ENCODE measurements at regions not wholly inside any gene's neighbourhood (a gene's known extent, or its start where the extent isn't known, plus 50 kb on each side); places are given as distances from the start of the nearest gene placed in this dataset.

GRCh38 chr14:55976219-55976618, 142.0 kb upstream of the PELI2 start:
- no peaks in the 10 kb centered on the region for H3K4me1 ChIP-seq (ENCODE audit: insufficient read depth, poor library complexity, severe bottlenecking)
- H3K4me3 ChIP-seq (ENCODE audit: severe bottlenecking), result no peak overlapping the region
- no peak overlapping the region for H3K27ac ChIP-seq (ENCODE audit: poor library complexity, severe bottlenecking)
- no peak for TF ChIP-seq CTCF (IDR thresholded peaks at IDR 0.05; ENCODE audit: poor library complexity, severe bottlenecking)
- H3K36me3 ChIP-seq (ENCODE audit: low read depth), result no peaks in the 10 kb centered on the region
- no peak for DNase-seq (ENCODE audit: low spot score)
- no peaks in the 10 kb centered on the region for H3K27me3 ChIP-seq (ENCODE audit: insufficient read depth, poor library complexity, severe bottlenecking)
- no peaks in the 10 kb centered on the region for H3K9me3 ChIP-seq (ENCODE audit: severe bottlenecking)
- no peak; the same call in 2 of the 3 replicates for ATAC-seq (ENCODE audit: low read depth)

GRCh38 chr14:55976655-55977054, 141.6 kb upstream of the PELI2 start:
- DNase-seq (ENCODE audit: low spot score) (no peak), ATAC-seq (ENCODE audit: low read depth) (no peak)
- Histone ChIP-seq H3K36me3 (ENCODE audit: low read depth) (no peaks in the 10 kb centered on the region), H3K27ac (ENCODE audit: poor library complexity, severe bottlenecking) (no peak overlapping the region), H3K4me3 (ENCODE audit: severe bottlenecking) (no peak overlapping the region), H3K9me3 (ENCODE audit: severe bottlenecking) (no peaks in the 10 kb centered on the region), H3K4me1 (ENCODE audit: insufficient read depth, poor library complexity, severe bottlenecking) (no peaks in the 10 kb centered on the region), H3K27me3 (ENCODE audit: insufficient read depth, poor library complexity, severe bottlenecking) (no peaks in the 10 kb centered on the region)
- TF ChIP-seq CTCF (IDR thresholded peaks at IDR 0.05; ENCODE audit: poor library complexity, severe bottlenecking), result no peak

DNA sequence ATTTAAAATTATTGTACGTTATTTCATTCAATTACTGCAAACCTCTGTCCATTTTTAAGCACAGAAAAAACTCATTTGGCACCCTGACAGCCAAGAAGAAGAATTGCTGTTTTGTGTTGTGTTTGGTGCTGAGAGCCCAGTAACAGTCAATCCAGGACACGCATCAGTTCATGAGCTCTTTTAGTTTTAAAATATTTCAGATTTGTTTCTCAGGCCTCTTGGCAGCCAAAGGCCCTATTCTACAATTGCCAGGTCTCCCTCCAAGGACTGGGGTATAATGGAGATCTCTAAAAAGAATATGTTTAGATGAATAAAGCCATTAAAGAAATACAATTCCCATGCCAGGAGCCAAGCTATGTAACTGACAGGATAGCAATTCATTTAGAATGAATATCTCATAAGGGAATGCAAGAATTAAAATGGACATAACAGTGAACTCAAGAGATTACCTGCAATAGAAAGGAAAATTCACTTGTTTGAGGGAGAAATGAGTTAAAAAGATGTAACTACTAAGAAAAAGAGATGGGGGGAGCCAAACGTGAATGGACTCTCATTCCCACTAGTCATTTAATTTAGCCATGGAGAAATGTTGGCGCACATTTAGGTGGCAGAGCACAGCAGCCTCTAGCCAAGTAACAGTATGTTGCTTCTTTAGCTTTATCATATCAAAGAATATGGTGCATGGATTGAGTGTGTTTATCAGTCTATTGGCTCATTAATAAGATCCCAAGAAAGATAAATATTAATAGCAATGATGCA, 140.6 kb upstream of the PELI2 start:
- H3K36me3 ChIP-seq (ENCODE audit: low read depth), result no peaks in the 10 kb centered on the region
- TF ChIP-seq CTCF (IDR thresholded peaks at IDR 0.05; ENCODE audit: poor library complexity, severe bottlenecking), result no peak
- H3K27me3 ChIP-seq (ENCODE audit: insufficient read depth, poor library complexity, severe bottlenecking), result no peaks in the 10 kb centered on the region
- H3K4me1 ChIP-seq (ENCODE audit: insufficient read depth, poor library complexity, severe bottlenecking), result no peaks in the 10 kb centered on the region
- H3K9me3 ChIP-seq (ENCODE audit: severe bottlenecking), result no peaks in the 10 kb centered on the region
- H3K4me3 ChIP-seq (ENCODE audit: severe bottlenecking), result no peak overlapping the region
- DNase-seq (ENCODE audit: low spot score), result no peak
- ATAC-seq (ENCODE audit: low read depth), result no peak
- no peak overlapping the region for H3K27ac ChIP-seq (ENCODE audit: poor library complexity, severe bottlenecking)

GRCh38 chr14:55979096-55979495, 139.1 kb upstream of the PELI2 start:
- H3K4me1 ChIP-seq (ENCODE audit: insufficient read depth, poor library complexity, severe bottlenecking), result no peaks in the 10 kb centered on the region
- no peak overlapping the region for H3K4me3 ChIP-seq (ENCODE audit: severe bottlenecking)
- TF ChIP-seq CTCF (IDR thresholded peaks at IDR 0.05; ENCODE audit: poor library complexity, severe bottlenecking), result no peak
- no peak overlapping the region for H3K27ac ChIP-seq (ENCODE audit: poor library complexity, severe bottlenecking)
- H3K27me3 ChIP-seq (ENCODE audit: insufficient read depth, poor library complexity, severe bottlenecking), result no peaks in the 10 kb centered on the region
- ATAC-seq (ENCODE audit: low read depth) (no peak), DNase-seq (ENCODE audit: low spot score) (no peak)
- no peaks in the 10 kb centered on the region for H3K9me3 ChIP-seq (ENCODE audit: severe bottlenecking)
- H3K36me3 ChIP-seq (ENCODE audit: low read depth), result no peaks in the 10 kb centered on the region

DNA sequence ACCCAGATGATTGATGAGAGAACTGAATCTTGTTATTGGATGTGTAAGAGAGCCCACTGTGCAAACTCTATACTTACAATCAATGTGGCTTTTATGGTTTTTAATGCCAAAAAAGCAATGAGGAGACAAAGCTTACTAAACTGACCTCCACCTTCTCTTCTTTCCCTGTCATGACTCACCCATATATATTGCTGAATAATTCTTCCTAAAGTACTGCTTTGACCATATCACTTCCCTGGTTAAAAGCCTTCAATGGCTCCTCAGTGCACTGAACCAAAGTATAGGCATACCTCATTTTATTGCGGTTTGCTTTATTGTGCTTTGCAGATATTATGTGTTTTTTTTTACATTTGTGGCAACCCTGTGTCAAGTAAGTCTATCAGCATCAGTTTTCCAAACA, 138.4 kb upstream of the PELI2 start:
- H3K27me3 ChIP-seq (ENCODE audit: insufficient read depth, poor library complexity, severe bottlenecking), result no peaks in the 10 kb centered on the region
- no peaks in the 10 kb centered on the region for H3K4me1 ChIP-seq (ENCODE audit: insufficient read depth, poor library complexity, severe bottlenecking)
- H3K9me3 ChIP-seq (ENCODE audit: severe bottlenecking), result no peaks in the 10 kb centered on the region
- DNase-seq (ENCODE audit: low spot score) (no peak), ATAC-seq (ENCODE audit: low read depth) (no peak)
- H3K36me3 ChIP-seq (ENCODE audit: low read depth), result no peaks in the 10 kb centered on the region
- no peak for TF ChIP-seq CTCF (IDR thresholded peaks at IDR 0.05; ENCODE audit: poor library complexity, severe bottlenecking)
- H3K4me3 ChIP-seq (ENCODE audit: severe bottlenecking), result no peak overlapping the region
- H3K27ac ChIP-seq (ENCODE audit: poor library complexity, severe bottlenecking), result no peak overlapping the region

All from RWPE2 (cell line).